ENCODE measurements at regions not wholly inside any gene's neighbourhood (a gene's known extent, or its start where the extent isn't known, plus 50 kb on each side); places are given as distances from the start of the nearest gene placed in this dataset.
"Not testable (repeated sequence)": the region's sequence is repeated elsewhere in the genome, so short reads cannot be mapped to it uniquely, and the experiment has no call there.

- DNase-seq, result no peak
Measured at GRCh38 chr6:140463312-140463710, 1088.9 kb upstream of the CITED2 start.

- no peak for DNase-seq
Measured at GRCh38 chr6:140462453-140463311, 1088.2 kb upstream of the CITED2 start.

GRCh38 chr6:140462076-140462452 is 1087.6 kb upstream of the CITED2 start:
- no peak for DNase-seq

GRCh38 chr6:140460267-140460666 is 1085.8 kb upstream of the CITED2 start:
- no peak for DNase-seq

GRCh38 chr6:140459209-140459608 is 1084.8 kb upstream of the CITED2 start:
- DNase-seq, result no peak

GRCh38 chr6:140446241-140446640 is 1071.8 kb upstream of the CITED2 start:
- DNase-seq, result no peak

- no peak for DNase-seq
Measured at GRCh38 chr6:140445474-140446004, 1071.1 kb upstream of the CITED2 start.

- not testable (repeated sequence) for DNase-seq
Measured at GRCh38 chr6:140443112-140443511, 1068.7 kb upstream of the CITED2 start.

GRCh38 chr6:140441256-140441655 is 1066.8 kb upstream of the CITED2 start:
- DNase-seq, result peak in 1 of 2 experiments; percentile 20

GRCh38 chr6:140440223-140440835 is 1065.9 kb upstream of the CITED2 start:
- DNase-seq, result no peak

GRCh38 chr6:140438346-140438735 is 1063.9 kb upstream of the CITED2 start:
- DNase-seq, result no peak

GRCh38 chr6:140437619-140438345 is 1063.3 kb upstream of the CITED2 start:
- DNase-seq, result no peak

- no peak for DNase-seq
Measured at GRCh38 chr6:140436023-140436811, 1061.8 kb upstream of the CITED2 start.

- no peak for DNase-seq
Measured at GRCh38 chr6:140434761-140435160, 1060.3 kb upstream of the CITED2 start.

GRCh38 chr6:140433072-140433471 is 1058.6 kb upstream of the CITED2 start:
- no peak for DNase-seq

GRCh38 chr6:140427842-140428241 is 1053.4 kb upstream of the CITED2 start:
- DNase-seq, result no peak

GRCh38 chr6:140414966-140415620 is 1040.6 kb upstream of the CITED2 start:
- DNase-seq, result no peak

GRCh38 chr6:140403020-140403419 is 1028.6 kb upstream of the CITED2 start:
- DNase-seq, result no peak

- DNase-seq, result no peak
Measured at GRCh38 chr6:140401761-140402160, 1027.3 kb upstream of the CITED2 start.

GRCh38 chr6:140398076-140398475 is 1023.6 kb upstream of the CITED2 start:
- DNase-seq, result no peak

GRCh38 chr6:140397106-140397505 is 1022.7 kb upstream of the CITED2 start:
- no peak for DNase-seq

All from activated T-cell treated with anti-CD3 and anti-CD28 coated beads, Interleukin-2, amount 50 U/mL, for 48 hours (primary cell).